Thyroid gland (tissue), 4 donors: ENCODE measurements at regions not wholly inside any gene's neighbourhood (a gene's known extent, or its start where the extent isn't known, plus 50 kb on each side); places are given as distances from the start of the nearest gene placed in this dataset.

Experiments
- CTCF ChIP-seq, 6 experiments: fragments of 200-600 bp in 3 of 6; fragments of 450-650 bp in 3 of 6; sonication (generic) in 3 of 6; IDR thresholded peaks; one replicate each; pipeline ENCODE4 v1.5.1; 2016 to 2019; ENCODE audit warnings: antibody characterized with exemption in 6 of 6, mild to moderate bottlenecking in 2 of 6, inconsistent platforms in 1 of 6, moderate library complexity in 1 of 6
- POLR2A ChIP-seq, 2 donors: fragments of 450-650 bp; IDR thresholded peaks; one replicate each; pipeline ENCODE4 v1.6.1; 2017; ENCODE audit warnings: antibody characterized with exemption in 2 of 2, mild to moderate bottlenecking in 2 of 2, moderate library complexity in 1 of 2

GRCh38 chr9:116000748-116001329 lies 152.8 kb upstream of the PAPPA start:
- peak in 2 of 6 experiments; percentile 12 to 26 for TF ChIP-seq CTCF (IDR thresholded peaks at IDR 0.05)
- no peak for TF ChIP-seq POLR2A (IDR thresholded peaks at IDR 0.05)
